Epithelial cell of esophagus (primary cell): ENCODE measurements at regions not wholly inside any gene's neighbourhood (a gene's known extent, or its start where the extent isn't known, plus 50 kb on each side); places are given as distances from the start of the nearest gene placed in this dataset.
"Not testable (repeated sequence)": the region's sequence is repeated elsewhere in the genome, so short reads cannot be mapped to it uniquely, and the experiment has no call there.

ENCODE experiments used
- DNase-seq: peaks from one replicate; pipeline ENCODE4 v3.0.0; 2010; ENCODE audit warnings: low read depth
- H3K4me3 ChIP-seq: 2 replicates; pipeline ENCODE4 v1.5.1; 2011; ENCODE audit warnings: mild to moderate bottlenecking, low read length, control low read depth
- CTCF ChIP-seq: IDR thresholded peaks from 2 replicates; pipeline ENCODE4 v1.5.1; 2011; ENCODE audit warnings: low read depth, mild to moderate bottlenecking, low read length, control low read depth, inconsistent platforms; ENCODE audit not compliant: insufficient read depth; ENCODE audit errors: missing control alignments

- H3K4me3 ChIP-seq, DNase-seq: not testable (repeated sequence)
Measured at GRCh38 chr12:9308163-9308562, 100.0 kb upstream of the PZP start.

GRCh38 chr12:9307255-9307654 lies 99.1 kb upstream of the PZP start:
- DNase-seq, H3K4me3 ChIP-seq: not testable (repeated sequence)

GRCh38 chr12:9306004-9306403 lies 97.8 kb upstream of the PZP start:
- not testable (repeated sequence) for H3K4me3 ChIP-seq, DNase-seq

GRCh38 chr12:9304540-9304939 lies 96.3 kb upstream of the PZP start:
- H3K4me3 ChIP-seq, DNase-seq: not testable (repeated sequence)

- H3K4me3 ChIP-seq, DNase-seq: not testable (repeated sequence)
Measured at GRCh38 chr12:9295872-9296271, 87.7 kb upstream of the PZP start.

- DNase-seq, H3K4me3 ChIP-seq: not testable (repeated sequence)
Measured at GRCh38 chr12:9294072-9294620, 86.0 kb upstream of the PZP start.

GRCh38 chr12:9293391-9293790 lies 85.2 kb upstream of the PZP start:
- DNase-seq: not testable (repeated sequence)

GRCh38 chr12:9289984-9290383 lies 81.8 kb upstream of the PZP start:
- H3K4me3 ChIP-seq, DNase-seq: not testable (repeated sequence)

More at GRCh38 chr12:9293391-9293790, 85.2 kb upstream of the PZP start:
- H3K4me3 ChIP-seq: not testable (repeated sequence)

- peak overlapping the region; percentile 49 for H3K4me3 ChIP-seq
- not testable (repeated sequence) for DNase-seq
Measured at GRCh38 chr12:9284724-9285123, 76.5 kb upstream of the PZP start.

GRCh38 chr12:9284197-9284596 lies 76.0 kb upstream of the PZP start:
- DNase-seq: not testable (repeated sequence)

GRCh38 chr12:9283346-9284095 lies 75.3 kb upstream of the PZP start:
- peak overlapping the region; percentile 49 for H3K4me3 ChIP-seq
- DNase-seq: peak; percentile 75

More at GRCh38 chr12:9284197-9284596, 76.0 kb upstream of the PZP start:
- H3K4me3 ChIP-seq: peak overlapping the region; percentile 49

GRCh38 chr12:9276990-9277389 lies 68.8 kb upstream of the PZP start:
- DNase-seq: no peak
- H3K4me3 ChIP-seq: no peak overlapping the region
- TF ChIP-seq CTCF: no peak

- TF ChIP-seq CTCF: no peak
- H3K4me3 ChIP-seq: no peak overlapping the region
- peak; percentile 34 for DNase-seq
Measured at GRCh38 chr12:9273276-9273675, 65.1 kb upstream of the PZP start.
